ENCODE measurements at regions not wholly inside any gene's neighbourhood (a gene's known extent, or its start where the extent isn't known, plus 50 kb on each side); places are given as distances from the start of the nearest gene placed in this dataset.

DNA sequence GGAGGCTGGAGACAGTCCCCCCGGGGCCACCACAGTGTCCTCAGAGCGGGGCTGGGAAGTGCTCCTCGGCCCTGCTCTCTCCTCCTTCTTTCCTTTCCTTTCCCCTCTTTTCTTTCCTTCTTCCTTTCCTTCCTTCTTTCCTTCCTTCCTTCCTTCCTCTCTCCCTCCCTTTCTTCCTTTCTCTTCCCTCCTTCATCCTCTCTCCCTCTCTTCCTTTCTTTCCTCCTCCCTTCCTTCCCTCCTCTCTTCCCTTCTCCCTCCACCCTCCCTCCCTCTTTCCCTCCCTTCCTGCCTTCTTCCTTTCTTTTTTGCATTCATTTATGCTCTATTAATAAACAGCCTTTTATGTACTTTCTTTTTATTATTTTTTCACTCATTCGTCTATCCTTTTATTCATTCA lies 127.1 kb upstream of the TCERG1L start:
- Mint-ChIP-seq H3K9me3 (ENCODE audit: unreplicated experiment) (peaks cover 11% of the 10 kb centered on the region), H3K27me3 (ENCODE audit: unreplicated experiment) (no peaks in the 10 kb centered on the region), H3K4me1 (ENCODE audit: unreplicated experiment) (no peaks in the 10 kb centered on the region), H3K36me3 (ENCODE audit: unreplicated experiment) (no peaks in the 10 kb centered on the region), H3K27ac (ENCODE audit: unreplicated experiment) (no peak overlapping the region), H3K4me3 (ENCODE audit: unreplicated experiment) (no peak overlapping the region)
- no peak for DNase-seq (ENCODE audit: extremely low spot score, unreplicated experiment)
- no peak for TF ChIP-seq CTCF (IDR thresholded peaks at IDR 0.05)

- no peaks in the 10 kb centered on the region for H3K27me3 Mint-ChIP-seq (ENCODE audit: unreplicated experiment)
- peaks cover 11% of the 10 kb centered on the region for H3K9me3 Mint-ChIP-seq (ENCODE audit: unreplicated experiment)
- H3K4me3 Mint-ChIP-seq (ENCODE audit: unreplicated experiment), result no peak overlapping the region
- no peak for TF ChIP-seq CTCF (IDR thresholded peaks at IDR 0.05)
- H3K27ac Mint-ChIP-seq (ENCODE audit: unreplicated experiment), result no peak overlapping the region
- H3K4me1 Mint-ChIP-seq (ENCODE audit: unreplicated experiment), result no peaks in the 10 kb centered on the region
- no peaks in the 10 kb centered on the region for H3K36me3 Mint-ChIP-seq (ENCODE audit: unreplicated experiment)
- DNase-seq (ENCODE audit: extremely low spot score, unreplicated experiment), result no peak
These were observed 128.2 kb upstream of the TCERG1L start for GRCh38 chr10:131439705-131440104.

DNA sequence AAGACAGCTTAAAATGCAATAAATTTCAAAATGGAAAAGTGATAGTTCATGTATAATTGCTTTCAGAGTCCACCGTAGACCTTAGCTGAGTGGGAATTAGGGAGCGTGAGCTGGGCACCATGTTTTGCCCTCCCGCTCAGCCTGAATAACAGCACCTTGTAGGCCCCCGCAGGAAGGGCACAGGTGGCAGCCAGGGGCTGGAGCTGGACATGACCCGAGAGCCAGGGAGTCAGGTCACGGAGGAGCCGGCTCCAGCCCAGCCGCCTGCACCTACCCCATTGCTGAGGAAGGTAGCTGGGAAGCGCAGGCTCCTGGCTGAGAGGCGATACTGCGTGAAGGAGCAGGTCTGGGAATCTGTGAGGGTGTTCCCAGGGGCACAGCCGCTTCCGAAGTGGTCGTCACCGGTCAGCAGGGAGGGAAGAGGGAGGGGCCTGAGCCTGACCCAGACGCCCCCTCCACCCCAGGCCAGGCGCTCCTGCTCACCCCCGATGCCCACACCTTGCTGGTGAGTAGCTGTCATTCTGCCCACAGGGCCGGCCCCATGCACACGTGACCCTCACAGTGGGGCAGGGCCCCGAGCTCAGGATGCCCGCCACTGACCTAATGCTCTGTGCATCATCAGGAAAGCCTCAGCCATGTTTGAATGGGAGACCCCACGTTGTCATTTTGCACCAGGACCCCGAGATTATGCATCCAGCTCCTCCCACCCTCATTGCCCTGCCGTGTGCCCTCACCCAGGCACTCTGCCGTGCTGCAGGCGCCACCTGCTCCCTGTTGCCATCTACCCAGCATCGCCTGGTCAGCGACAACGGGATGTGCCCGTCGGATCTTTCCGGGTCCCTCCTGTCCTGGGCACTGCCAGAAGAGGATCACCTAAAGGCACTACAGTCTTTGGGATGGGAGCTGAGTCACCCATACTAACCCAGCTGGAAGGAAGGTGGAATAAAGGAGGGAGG lies 129.2 kb upstream of the TCERG1L start:
- H3K9me3 Mint-ChIP-seq (ENCODE audit: unreplicated experiment), result peaks cover 17% of the 10 kb centered on the region
- no peak for TF ChIP-seq CTCF (IDR thresholded peaks at IDR 0.05)
- no peak overlapping the region for H3K27ac Mint-ChIP-seq (ENCODE audit: unreplicated experiment)
- no peaks in the 10 kb centered on the region for H3K4me1 Mint-ChIP-seq (ENCODE audit: unreplicated experiment)
- no peaks in the 10 kb centered on the region for H3K27me3 Mint-ChIP-seq (ENCODE audit: unreplicated experiment)
- no peak overlapping the region for H3K4me3 Mint-ChIP-seq (ENCODE audit: unreplicated experiment)
- DNase-seq (ENCODE audit: extremely low spot score, unreplicated experiment), result no peak
- H3K36me3 Mint-ChIP-seq (ENCODE audit: unreplicated experiment), result no peaks in the 10 kb centered on the region

- Mint-ChIP-seq H3K4me1 (ENCODE audit: unreplicated experiment) (no peaks in the 10 kb centered on the region), H3K4me3 (ENCODE audit: unreplicated experiment) (no peak overlapping the region), H3K36me3 (ENCODE audit: unreplicated experiment) (no peaks in the 10 kb centered on the region), H3K27me3 (ENCODE audit: unreplicated experiment) (no peaks in the 10 kb centered on the region), H3K9me3 (ENCODE audit: unreplicated experiment) (peaks cover 19% of the 10 kb centered on the region), H3K27ac (ENCODE audit: unreplicated experiment) (no peak overlapping the region)
- no peak for TF ChIP-seq CTCF (IDR thresholded peaks at IDR 0.05)
- DNase-seq (ENCODE audit: extremely low spot score, unreplicated experiment), result no peak
These were observed 130.8 kb upstream of the TCERG1L start for GRCh38 chr10:131442271-131442670.

DNA sequence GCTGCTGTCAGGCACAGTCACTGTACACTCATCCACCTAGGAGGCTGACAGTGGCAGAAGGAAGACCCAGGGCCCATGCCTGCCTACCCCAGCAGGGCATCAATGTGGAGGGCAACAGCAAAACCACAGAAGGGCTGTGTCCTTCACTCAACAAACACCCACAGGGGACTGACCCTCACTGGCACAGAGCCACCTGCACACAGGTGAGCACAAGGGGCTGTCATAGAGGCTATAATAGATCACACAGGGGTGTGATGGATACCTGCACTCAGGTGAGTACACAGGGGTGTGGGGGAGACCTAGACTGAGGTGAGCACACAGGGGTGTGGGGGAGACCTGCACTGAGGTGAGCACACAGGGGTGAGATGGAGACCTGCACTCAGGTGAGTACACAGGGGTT lies 132.8 kb upstream of the TCERG1L start:
- Mint-ChIP-seq H3K4me1 (ENCODE audit: unreplicated experiment) (no peaks in the 10 kb centered on the region), H3K9me3 (ENCODE audit: unreplicated experiment) (peaks cover 19% of the 10 kb centered on the region)
- DNase-seq (ENCODE audit: extremely low spot score, unreplicated experiment), result no peak

More for the DNA sequence above, 132.8 kb upstream of the TCERG1L start:
- Mint-ChIP-seq H3K36me3 (ENCODE audit: unreplicated experiment) (no peaks in the 10 kb centered on the region), H3K27me3 (ENCODE audit: unreplicated experiment) (no peaks in the 10 kb centered on the region), H3K27ac (ENCODE audit: unreplicated experiment) (no peak overlapping the region), H3K4me3 (ENCODE audit: unreplicated experiment) (no peak overlapping the region)
- TF ChIP-seq CTCF (IDR thresholded peaks at IDR 0.05), result no peak

All from osteocyte (in vitro differentiated cells).